RPMI8226 (cell line): ENCODE measurements at regions not wholly inside any gene's neighbourhood (a gene's known extent, or its start where the extent isn't known, plus 50 kb on each side); places are given as distances from the start of the nearest gene placed in this dataset.

Experiments
- DNase-seq: peaks from one replicate; pipeline ENCODE4 v3.0.0-alpha.2; 2015

- DNase-seq: no peak
Measured at GRCh38 chr4:171759274-171759673, 53.9 kb upstream of the GALNTL6 start.

DNA sequence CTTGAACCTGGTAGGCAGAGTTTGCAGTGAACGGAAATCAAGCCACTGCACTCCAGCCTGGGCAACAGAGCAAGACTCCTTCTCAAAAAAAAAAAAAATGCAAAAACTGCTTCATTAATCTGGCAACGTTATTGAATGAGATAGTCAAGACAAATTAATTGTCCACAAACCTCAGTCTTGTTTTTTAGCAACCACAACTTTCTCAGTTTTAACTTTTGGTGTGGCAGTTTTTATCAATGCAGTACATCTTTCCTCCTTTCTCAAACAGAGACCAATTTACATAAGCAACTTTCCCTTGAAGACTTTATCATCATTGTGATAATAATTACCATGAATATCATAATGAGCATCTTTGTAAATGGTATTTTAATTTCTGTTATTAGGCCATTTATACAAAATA, 61.7 kb upstream of the GALNTL6 start:
- no peak for DNase-seq

DNA sequence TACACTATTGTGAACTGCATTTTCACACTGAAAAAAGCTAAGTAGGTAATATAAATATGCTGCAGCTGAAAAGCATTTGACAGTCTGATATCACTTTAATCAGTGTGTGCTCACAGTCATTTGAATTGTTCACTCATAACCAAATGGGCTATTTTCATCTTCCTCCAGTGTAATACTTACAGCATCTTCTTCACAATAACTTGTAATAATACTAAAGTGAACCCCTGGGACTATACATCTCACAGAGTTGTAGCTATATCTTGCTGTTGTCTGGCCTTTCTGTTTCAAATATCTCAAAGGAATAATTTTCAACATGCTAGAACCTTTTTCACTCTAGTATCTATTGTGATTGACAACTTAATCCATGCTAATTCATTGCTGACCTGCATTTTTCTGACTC, 66.8 kb upstream of the GALNTL6 start:
- no peak for DNase-seq

- no peak for DNase-seq
Measured at GRCh38 chr4:171742436-171742835, 70.8 kb upstream of the GALNTL6 start.

- DNase-seq: no peak
Measured at GRCh38 chr4:171727185-171727584, 86.0 kb upstream of the GALNTL6 start.

DNA sequence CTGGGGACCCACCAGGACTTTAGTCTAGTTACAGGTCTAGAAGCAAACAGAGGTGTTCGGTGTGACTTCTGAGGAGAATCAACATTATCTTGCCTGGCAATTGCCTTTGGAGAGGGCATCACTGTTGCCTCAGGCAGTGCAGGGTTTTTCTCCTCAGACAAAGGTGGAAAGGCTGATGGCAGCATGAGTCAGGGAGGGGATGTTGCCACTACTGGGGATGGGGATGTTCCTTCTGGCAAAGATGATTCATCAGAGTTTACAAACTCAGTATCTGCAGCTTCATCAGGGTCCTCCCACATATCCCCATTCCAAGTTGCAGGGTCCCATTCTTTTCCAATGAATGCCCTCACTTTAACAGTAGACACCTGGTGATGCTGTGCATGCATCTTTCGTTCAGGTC, 91.3 kb upstream of the GALNTL6 start:
- DNase-seq: no peak

GRCh38 chr4:171719691-171720090, 93.5 kb upstream of the GALNTL6 start:
- no peak for DNase-seq

- DNase-seq: no peak
Measured at GRCh38 chr4:171718665-171719064, 94.5 kb upstream of the GALNTL6 start.

GRCh38 chr4:171718069-171718468, 95.1 kb upstream of the GALNTL6 start:
- no peak for DNase-seq

GRCh38 chr4:171717231-171717741, 95.9 kb upstream of the GALNTL6 start:
- no peak for DNase-seq

DNA sequence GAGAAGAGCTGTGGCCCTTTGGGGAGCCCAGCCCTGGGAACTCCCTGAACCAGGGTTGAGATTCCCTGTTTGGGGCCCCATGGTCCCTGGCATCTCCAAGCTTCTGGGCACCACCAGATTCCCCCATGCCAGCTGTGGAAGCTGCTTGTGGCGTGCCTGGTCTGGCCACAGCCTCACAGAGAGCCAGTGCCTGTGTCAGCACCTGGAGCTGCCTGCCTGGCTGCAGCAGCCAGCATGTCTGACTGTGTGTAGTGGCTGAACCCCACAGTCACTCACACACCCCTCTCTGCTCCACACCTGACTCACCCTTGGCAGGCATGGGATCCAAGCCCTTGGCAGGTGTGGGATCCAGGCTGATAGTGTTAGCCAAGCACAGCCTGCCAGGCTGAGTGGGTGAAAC, 97.2 kb upstream of the GALNTL6 start:
- DNase-seq: no peak

GRCh38 chr4:171714791-171715454, 98.3 kb upstream of the GALNTL6 start:
- DNase-seq: no peak

- DNase-seq: no peak
Measured at GRCh38 chr4:171710743-171711142, 102.5 kb upstream of the GALNTL6 start.

DNA sequence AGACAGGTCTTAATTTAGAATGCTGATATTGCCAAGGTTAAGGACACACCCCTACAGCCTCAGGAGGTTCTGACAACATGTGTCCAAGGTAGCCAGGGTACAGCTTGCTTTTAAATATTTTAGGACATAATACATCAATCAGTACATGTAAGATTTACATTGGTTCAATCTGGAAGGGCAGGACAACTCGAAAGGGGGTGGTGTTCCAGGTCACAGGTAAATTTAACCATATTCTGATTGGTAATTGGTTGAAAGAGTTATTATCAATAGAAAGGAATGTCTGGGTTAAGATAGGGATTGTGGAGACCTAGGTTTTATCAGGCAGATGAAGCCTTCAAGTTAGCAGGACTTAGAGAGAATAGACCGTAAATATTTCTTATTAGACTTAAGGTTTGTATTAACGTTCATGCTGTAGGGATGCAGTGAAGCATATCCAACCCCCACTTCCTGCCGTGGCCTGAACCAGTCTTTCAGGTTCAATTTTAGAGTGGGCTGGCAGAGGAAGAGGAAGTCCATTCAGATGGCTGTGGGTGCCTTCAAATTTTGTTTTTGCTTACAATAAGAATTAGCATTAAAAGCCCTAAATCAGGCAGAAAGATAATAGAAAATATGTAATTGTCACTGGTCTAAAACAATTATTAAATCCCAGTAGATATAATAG, 136.5 kb upstream of the GALNTL6 start:
- DNase-seq: no peak

DNA sequence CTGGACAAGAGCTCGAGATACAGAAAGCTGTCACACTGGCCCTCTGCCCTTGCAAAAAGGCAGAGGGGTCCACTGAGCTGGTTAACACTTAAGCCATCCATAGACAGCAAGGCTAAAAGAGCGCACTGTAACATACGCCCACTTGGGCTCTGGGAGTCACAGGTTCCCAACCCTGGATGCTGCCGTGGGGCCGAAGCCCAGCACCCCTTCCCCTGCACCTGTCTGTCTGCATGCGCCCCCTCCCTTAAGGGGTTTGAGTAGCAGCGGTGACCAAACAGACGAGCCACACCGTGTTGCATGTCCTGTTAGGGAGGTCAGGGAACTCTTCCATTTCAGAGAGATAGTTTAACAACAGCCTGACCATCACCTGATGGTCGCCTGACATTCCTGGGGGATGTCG, 138.4 kb upstream of the GALNTL6 start:
- no peak for DNase-seq

DNA sequence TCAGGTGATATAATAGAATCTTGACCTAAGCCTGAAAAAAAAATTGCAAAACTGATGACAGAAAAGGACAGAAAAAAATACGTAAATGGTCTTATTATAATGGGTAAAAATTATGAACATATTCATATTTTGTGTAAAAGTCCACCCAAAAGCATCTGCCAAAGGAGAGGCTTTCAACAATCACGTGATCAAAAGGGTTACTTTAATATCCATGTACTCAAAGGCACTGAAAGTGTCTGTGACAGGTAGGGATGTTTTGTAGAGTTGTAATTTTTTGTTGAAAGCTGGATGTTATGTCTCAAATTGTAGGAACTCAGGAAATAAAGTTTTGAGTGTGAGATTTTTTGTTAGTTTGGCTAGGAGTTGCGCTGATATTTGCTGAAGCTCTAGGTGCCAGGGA, 144.8 kb upstream of the GALNTL6 start:
- no peak for DNase-seq

DNA sequence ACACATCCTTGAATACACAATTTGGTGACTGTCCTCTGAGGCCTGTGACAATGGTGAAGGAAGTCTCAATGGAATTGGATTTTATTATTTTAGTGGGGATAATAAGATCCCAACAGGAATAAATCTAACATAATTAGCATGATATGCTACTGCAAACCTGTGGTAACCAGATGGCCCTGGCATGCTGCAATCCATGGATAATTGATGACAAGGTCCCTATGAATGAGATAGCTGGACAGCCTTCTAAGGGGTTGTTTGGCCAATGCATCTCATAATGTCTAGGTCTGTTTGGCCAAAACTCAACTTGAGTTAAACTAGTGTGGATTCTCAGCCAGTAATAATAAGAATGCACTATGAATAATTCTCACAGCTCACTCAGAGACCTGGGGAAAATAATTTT, 145.3 kb upstream of the GALNTL6 start:
- DNase-seq: no peak

DNA sequence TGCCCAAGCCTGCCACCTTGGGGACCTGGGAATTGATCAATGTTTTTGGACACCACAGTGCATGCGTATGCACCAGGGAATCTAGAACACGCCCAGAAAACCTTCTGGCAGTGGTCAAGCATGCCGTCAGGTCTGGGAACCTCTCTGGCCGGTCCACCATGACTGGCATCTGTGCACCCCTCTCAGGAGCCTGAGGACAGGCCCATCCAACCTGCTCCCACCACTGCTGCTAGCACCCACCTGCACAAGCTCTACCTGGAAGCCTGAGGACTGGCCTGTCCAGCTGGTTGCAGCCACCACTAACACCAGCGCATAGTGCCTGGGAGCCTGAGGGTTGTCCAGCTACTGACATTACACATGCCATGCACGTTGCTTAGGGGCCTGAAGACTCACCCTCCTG, 162.1 kb upstream of the GALNTL6 start:
- DNase-seq: no peak

GRCh38 chr4:171650543-171650942, 162.7 kb upstream of the GALNTL6 start:
- no peak for DNase-seq

DNA sequence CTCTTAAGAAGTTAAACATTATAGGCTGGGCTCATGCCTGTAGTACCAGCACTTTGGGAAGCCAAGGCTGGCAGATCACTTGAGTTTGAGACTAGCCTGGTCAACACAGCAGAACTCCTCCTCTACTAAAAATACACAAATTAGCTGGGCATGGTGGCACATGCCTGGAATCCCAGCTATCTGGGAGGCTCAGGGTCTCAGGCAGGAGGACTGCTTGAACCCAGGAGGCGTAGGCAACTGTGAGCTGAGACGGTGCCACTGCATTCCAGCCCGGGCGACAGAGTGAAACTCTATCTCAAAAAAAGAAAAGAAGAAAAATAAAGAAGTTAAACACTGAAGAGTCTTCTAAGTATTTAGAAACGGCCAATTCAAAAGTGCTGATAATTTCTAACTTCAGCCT, 164.3 kb upstream of the GALNTL6 start:
- DNase-seq: no peak

DNA sequence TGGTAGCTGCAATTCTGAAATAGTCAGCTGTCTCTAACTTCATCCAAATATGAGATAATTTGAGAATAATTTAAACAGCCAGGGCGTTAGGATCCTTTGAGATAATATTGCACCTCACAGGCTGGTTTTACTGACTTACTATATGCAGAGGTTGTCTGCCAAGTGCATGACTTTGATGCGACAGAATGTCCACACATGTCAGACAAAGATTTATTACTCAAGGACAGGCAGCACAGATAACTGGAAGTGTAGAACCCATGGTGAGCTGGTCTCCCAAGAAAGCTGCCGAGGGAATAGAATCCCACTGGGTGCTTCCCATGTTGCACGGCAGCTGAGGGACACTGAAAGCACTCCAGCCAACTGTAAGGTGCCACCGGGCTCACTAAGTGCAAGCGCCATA, 166.2 kb upstream of the GALNTL6 start:
- DNase-seq: no peak

DNA sequence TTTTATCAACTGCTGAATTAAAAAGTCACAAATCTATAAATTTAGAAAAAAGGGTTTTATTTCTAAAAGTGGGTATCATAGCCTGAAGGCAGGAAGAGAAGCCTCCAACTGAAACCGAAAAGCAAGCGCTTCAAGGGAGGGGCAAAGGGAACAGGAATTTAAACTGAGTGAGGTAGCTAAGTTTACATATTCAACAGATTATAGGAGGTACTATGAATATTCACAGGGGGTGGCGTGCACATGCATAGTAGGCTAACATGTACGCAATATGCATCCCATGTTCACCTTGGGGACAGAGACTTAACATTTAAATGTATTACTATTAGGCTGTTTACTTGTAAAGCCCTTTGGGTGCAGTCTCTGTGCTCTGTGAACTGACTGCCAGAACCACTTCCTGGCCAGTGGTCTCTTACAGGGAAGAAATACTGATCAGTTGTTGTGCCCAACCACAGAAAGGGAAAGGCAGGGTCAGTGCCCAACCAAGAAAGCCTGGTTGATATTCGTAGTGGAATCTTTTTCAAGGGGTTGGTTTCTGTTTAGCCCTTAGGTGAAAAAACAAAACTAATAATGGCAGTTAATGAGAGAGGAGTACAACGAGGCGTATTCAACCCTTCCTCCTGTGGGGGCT, 168.7 kb upstream of the GALNTL6 start:
- peak; percentile 35 for DNase-seq

DNA sequence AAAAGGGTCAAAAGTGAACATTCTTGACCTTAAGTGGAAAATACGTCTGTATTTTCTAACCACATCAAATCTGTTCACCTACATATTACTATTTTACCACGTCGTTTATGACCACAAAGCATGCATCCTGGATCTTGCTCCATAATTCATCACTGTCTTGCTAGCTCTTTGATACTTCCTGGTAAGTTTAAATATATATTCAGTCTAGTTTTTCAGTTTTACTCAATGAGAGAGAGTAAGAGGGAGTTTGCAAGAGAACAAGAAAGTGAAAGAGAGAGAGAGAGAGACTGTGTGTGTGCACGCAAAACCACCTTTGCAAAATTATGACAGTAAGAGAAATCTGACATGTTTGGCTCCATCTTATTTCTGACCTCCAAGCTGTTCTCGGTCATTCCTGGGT, 173.7 kb upstream of the GALNTL6 start:
- no peak for DNase-seq

DNA sequence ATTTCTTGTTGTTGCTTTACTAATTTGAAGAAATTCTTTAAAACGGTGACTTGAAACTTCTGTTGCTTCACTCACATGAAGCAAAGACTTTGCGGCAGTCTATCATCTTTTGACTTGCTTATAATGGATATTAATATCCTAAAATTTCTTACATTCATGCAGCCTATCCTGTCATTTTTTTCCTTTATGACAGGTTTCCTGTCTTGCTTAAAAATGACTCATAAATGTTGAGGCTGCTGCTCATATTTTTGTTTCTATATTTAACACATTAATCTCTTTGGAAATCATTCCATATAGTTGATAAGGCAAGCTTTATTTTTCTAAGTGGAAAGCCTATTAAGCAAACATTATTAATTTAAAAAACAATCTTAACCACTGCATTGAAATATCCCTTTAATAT, 176.6 kb upstream of the GALNTL6 start:
- DNase-seq: no peak
